Breast epithelium (tissue), 4 donors: ENCODE measurements at regions not wholly inside any gene's neighbourhood (a gene's known extent, or its start where the extent isn't known, plus 50 kb on each side); places are given as distances from the start of the nearest gene placed in this dataset.

ENCODE experiments used
- DNase-seq, 2 donors: peaks; one replicate each; pipeline ENCODE4 v3.0.0-alpha.2; 2019; ENCODE audit warnings: low spot score in 2 of 2
- H3K27ac ChIP-seq, 2 donors: fragments of 200-600 bp; sonication (generic) in 1 of 2; one replicate each; pipeline ENCODE4 v1.5.1; 2016 to 2019; ENCODE audit warnings: mild to moderate bottlenecking in 1 of 2
- H3K27me3 ChIP-seq, 2 donors: fragments of 200-600 bp; sonication (generic) in 1 of 2; one replicate each; pipeline versions ENCODE4 v1.5.1 to v1.6.0; 2017 to 2019; ENCODE audit warnings: control low read depth in 1 of 2, mild to moderate bottlenecking in 1 of 2
- H3K36me3 ChIP-seq: fragments of 200-600 bp; one replicate; pipeline ENCODE4 v1.5.1; 2019
- H3K4me1 ChIP-seq, 2 donors: fragments of 200-600 bp; sonication (generic); one replicate each; pipeline ENCODE4 v1.5.1; 2016 to 2019; ENCODE audit warnings: control low read depth in 1 of 2
- H3K4me3 ChIP-seq, 3 donors: fragments of 200-600 bp; sonication (generic); 1 replicate in 2 of 3; 2 replicates in 1 of 3; pipeline ENCODE4 v1.5.1; 2016 to 2019; ENCODE audit warnings: mild to moderate bottlenecking in 3 of 3, moderate library complexity in 2 of 3
- H3K9me3 ChIP-seq, 2 donors: fragments of 200-600 bp; sonication (generic) in 1 of 2; one replicate each; pipeline ENCODE4 v1.5.1; 2016 to 2019; ENCODE audit warnings: control low read depth in 1 of 2
- POLR2A ChIP-seq: fragments of 450-650 bp; IDR thresholded peaks from one replicate; pipeline ENCODE4 v1.6.1; 2016; ENCODE audit warnings: antibody characterized with exemption, mild to moderate bottlenecking, moderate library complexity
- POLR2AphosphoS5 ChIP-seq, 3 donors: sonication (generic); formaldehyde crosslinking; IDR thresholded peaks; one replicate each; pipeline ENCODE4 v1.6.1; 2017; ENCODE audit warnings: antibody characterized with exemption in 3 of 3
- intact Hi-C: fragments of 100-400 bp; cut with DNase I; formaldehyde crosslinking; loops from one replicate; pipeline ENCODE4 v1.15.1; 2023; ENCODE audit warnings: low total_unique reads
- TF ChIP-seq, protein P1 (sequence below), 3 donors: fragments of 450-650 bp; IDR thresholded peaks; one replicate each; pipeline ENCODE4 v1.5.1; 2016 to 2017; ENCODE audit warnings: antibody characterized with exemption in 3 of 3, mild to moderate bottlenecking in 3 of 3, moderate library complexity in 3 of 3

DNA sequence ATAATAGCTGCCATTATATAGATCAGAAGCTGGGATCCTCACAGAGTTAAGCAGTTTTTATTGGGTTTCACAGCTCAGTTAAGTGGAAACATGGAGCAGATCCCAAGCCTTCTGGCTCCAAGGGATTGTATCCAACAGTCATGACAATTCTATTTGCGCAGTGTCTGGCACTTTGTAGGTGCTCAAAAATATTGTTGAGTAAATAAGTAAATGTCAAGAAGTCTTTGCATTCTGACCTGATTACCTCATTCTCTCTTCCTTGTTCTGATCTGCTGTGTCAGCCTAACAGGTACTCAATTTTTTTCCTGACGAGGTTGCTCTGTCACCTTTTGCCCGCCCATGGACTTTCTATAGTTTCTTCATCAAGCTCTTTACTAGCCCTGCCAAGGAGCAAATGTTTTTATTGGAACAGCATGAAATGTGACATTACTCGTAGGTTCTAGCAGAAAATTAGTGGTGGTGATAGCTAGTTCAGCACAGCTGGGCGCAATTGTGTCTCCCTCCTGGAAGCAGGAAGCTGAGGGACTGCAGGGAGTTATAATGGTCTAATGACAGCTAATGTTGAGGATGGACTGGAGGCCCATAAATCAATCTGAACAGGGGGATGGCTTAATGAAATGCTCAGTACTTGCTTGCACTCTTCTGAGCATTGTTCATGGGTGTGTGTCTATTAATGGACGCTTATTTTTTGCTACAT, 680.2 kb downstream of the CCSER2 start:
- Histone ChIP-seq H3K4me1 (no peaks in the 10 kb centered on the region), H3K4me3 (no peak overlapping the region), H3K27ac (no peak overlapping the region)

DNA sequence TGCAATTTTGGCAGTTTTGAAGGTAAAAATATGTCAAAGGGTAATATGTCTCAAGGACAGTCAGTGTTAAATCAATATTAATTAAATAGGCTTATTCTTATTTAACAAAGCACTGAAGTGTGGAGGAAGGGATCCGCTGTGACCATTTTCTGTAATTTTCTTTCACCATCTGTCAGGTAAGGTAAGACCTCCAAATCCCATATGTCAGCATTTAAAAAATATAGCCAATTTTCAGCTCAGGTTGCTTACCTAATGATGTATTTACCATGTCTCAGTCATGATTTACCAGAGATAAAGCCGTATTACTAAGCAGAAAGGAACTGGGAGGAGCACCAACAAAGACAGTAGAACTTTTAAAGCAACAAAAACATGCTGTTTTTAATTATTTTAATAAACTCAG, 683.9 kb downstream of the CCSER2 start:
- no peak for TF ChIP-seq POLR2AphosphoS5 (IDR thresholded peaks at IDR 0.05)
- no peaks in the 10 kb centered on the region for H3K36me3 ChIP-seq
- no peak for DNase-seq
- no peaks in the 10 kb centered on the region for H3K4me1 ChIP-seq
- no peak overlapping the region for H3K27ac ChIP-seq
- no peaks in the 10 kb centered on the region for H3K9me3 ChIP-seq
- no peak overlapping the region for H3K4me3 ChIP-seq
- intact Hi-C loops: no loop called here
- no peaks in the 10 kb centered on the region for H3K27me3 ChIP-seq

More for the DNA sequence above, 680.2 kb downstream of the CCSER2 start:
- Histone ChIP-seq H3K9me3 (no peaks in the 10 kb centered on the region), H3K27me3 (no peaks in the 10 kb centered on the region), H3K36me3 (no peaks in the 10 kb centered on the region)
- intact Hi-C loops: no loop called here
- no peak for DNase-seq
- no peak for TF ChIP-seq POLR2AphosphoS5 (IDR thresholded peaks at IDR 0.05)
- TF ChIP-seq, protein P1, sequence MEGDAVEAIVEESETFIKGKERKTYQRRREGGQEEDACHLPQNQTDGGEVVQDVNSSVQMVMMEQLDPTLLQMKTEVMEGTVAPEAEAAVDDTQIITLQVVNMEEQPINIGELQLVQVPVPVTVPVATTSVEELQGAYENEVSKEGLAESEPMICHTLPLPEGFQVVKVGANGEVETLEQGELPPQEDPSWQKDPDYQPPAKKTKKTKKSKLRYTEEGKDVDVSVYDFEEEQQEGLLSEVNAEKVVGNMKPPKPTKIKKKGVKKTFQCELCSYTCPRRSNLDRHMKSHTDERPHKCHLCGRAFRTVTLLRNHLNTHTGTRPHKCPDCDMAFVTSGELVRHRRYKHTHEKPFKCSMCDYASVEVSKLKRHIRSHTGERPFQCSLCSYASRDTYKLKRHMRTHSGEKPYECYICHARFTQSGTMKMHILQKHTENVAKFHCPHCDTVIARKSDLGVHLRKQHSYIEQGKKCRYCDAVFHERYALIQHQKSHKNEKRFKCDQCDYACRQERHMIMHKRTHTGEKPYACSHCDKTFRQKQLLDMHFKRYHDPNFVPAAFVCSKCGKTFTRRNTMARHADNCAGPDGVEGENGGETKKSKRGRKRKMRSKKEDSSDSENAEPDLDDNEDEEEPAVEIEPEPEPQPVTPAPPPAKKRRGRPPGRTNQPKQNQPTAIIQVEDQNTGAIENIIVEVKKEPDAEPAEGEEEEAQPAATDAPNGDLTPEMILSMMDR (IDR thresholded peaks at IDR 0.05): no peak
- TF ChIP-seq POLR2A: no peak

DNA sequence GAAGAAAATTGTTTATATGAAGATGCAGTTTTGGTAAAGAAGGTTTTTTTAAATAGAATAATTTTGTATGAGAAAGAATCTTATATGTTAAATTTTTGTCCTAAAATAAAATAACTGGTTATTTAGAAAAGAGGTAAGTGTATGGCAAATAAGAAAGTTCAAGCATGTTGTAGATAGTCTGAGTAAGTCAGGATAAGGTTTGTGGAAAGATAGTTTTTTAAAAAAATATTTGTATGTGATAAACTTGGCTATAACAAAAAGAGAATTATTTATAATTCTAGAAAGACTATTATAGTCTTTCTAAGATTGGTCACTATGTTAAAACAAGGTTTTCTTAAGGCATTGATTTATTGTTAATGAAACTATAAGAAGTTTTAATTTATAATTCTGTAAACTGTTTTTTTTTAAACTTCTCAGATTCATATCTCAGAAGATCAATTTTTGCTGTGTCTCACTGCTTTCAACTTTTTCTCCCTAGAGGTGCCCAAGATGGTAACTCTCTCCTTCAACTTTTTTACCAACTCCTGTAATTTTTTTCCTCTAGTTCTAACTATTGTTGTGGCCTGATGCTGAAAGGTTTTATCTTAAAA, 698.6 kb downstream of the CCSER2 start:
- intact Hi-C loops: no loop called here
- no peak for TF ChIP-seq POLR2AphosphoS5 (IDR thresholded peaks at IDR 0.05)
- no peak for TF ChIP-seq POLR2A
- TF ChIP-seq, protein P1 (IDR thresholded peaks at IDR 0.05): no peak

DNA sequence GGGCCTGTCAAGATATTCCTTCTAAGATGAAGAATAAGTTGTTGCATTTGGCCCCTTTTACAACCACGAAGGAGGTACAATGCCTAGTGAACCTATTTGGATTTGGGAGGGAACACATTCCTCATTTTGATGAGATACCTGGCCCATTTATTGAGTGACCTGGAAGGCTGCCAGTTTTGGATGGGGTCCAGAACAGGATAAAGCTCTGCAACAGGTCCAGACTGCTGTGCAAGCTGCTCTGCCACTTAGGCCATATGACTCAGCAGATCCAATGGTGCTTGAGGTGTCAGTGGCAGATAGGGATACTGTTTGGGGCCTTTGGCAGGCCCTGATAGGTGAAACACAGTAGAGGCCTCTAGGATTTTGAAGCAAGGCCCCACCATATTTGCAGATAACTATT, 704.6 kb downstream of the CCSER2 start:
- Histone ChIP-seq H3K9me3 (peaks cover 0 to 14% of the 10 kb centered on the region in 2 donors), H3K27me3 (no peaks in the 10 kb centered on the region), H3K27ac (no peak overlapping the region), H3K36me3 (no peaks in the 10 kb centered on the region), H3K4me1 (no peaks in the 10 kb centered on the region), H3K4me3 (no peak overlapping the region)
- no peak for DNase-seq
- TF ChIP-seq POLR2A (no peak), POLR2AphosphoS5 (IDR thresholded peaks at IDR 0.05) (no peak)
- TF ChIP-seq, protein P1 (IDR thresholded peaks at IDR 0.05): no peak
- intact Hi-C loops: no loop called here

More for the DNA sequence above, 698.6 kb downstream of the CCSER2 start:
- Histone ChIP-seq H3K9me3 (peaks cover 0 to 8% of the 10 kb centered on the region in 2 donors), H3K27me3 (no peaks in the 10 kb centered on the region), H3K36me3 (no peaks in the 10 kb centered on the region), H3K4me1 (no peaks in the 10 kb centered on the region), H3K4me3 (no peak overlapping the region), H3K27ac (no peak overlapping the region)
- no peak for DNase-seq

DNA sequence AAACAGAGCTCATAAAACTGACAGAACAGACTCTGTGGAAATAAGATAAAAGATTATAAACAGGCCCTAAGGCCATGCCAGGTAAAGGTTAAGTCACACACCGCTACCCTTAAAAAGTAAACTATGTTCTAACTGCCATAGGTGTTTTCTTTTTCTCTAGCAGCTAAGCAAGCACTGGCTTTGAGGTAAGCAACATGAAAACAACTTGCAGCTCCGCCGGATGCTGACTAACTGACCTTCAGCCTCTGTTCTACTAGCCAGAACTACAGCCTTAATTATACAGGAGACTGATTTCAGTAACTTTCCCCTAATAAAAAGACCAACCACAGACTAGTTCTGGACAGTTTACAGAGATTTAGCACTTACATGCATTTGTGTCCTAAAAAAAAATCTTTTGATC, 708.3 kb downstream of the CCSER2 start:
- no peak for DNase-seq
- intact Hi-C loops: no loop called here
- H3K27me3 ChIP-seq: no peaks in the 10 kb centered on the region
- TF ChIP-seq POLR2AphosphoS5 (IDR thresholded peaks at IDR 0.05): no peak
- H3K4me1 ChIP-seq: no peaks in the 10 kb centered on the region
- peaks cover 10 to 21% of the 10 kb centered on the region in 2 donors for H3K9me3 ChIP-seq
- H3K27ac ChIP-seq: no peak overlapping the region
- no peaks in the 10 kb centered on the region for H3K36me3 ChIP-seq
- H3K4me3 ChIP-seq: no peak overlapping the region

DNA sequence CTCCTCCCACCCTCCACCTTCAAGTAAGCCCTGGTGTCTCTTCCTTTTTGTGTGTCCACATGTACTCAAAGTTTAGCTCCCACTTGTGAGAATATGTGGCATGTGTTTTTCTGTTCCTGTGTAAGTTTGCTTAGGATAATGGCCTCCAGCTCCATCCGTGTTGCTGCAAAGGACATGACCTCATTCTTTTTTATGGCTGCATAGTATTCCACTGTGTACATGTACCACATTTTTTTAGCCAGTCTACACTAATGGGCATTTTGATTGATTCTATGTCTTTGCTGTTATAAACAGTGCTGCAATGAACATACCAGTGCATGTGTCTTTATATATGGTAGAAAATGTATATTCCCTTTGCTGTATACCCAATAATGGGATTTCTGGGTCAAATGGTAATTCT, 710.9 kb downstream of the CCSER2 start:
- Histone ChIP-seq H3K4me1 (no peaks in the 10 kb centered on the region), H3K27me3 (no peaks in the 10 kb centered on the region), H3K36me3 (no peaks in the 10 kb centered on the region), H3K27ac (no peak overlapping the region), H3K4me3 (no peak overlapping the region), H3K9me3 (peaks cover 10 to 16% of the 10 kb centered on the region in 2 donors)
- no peak for DNase-seq
- no peak for TF ChIP-seq POLR2AphosphoS5 (IDR thresholded peaks at IDR 0.05)
- TF ChIP-seq, protein P1 (IDR thresholded peaks at IDR 0.05): no peak
- no peak for TF ChIP-seq POLR2A
- intact Hi-C loops: no loop called here
